Osteoblast (primary cell): ENCODE measurements at regions not wholly inside any gene's neighbourhood (a gene's known extent, or its start where the extent isn't known, plus 50 kb on each side); places are given as distances from the start of the nearest gene placed in this dataset.

Experiments used
- DNase-seq: peaks from one replicate; pipeline ENCODE4 v3.0.0; 2011; ENCODE audit warnings: low spot score, mixed read lengths; ENCODE audit not compliant: insufficient read length; ENCODE audit errors: missing footprints
- H2AFZ ChIP-seq: 2 replicates; pipeline ENCODE4 v1.6.0; 2011; ENCODE audit warnings: mild to moderate bottlenecking, low read length
- H3K27ac ChIP-seq: 2 replicates; pipeline ENCODE4 v1.5.1; 2011; ENCODE audit warnings: mild to moderate bottlenecking, low read depth, low read length, moderate library complexity
- H3K27me3 ChIP-seq: 2 replicates; pipeline ENCODE4 v1.6.0; 2012; ENCODE audit warnings: mild to moderate bottlenecking, control low read depth, inconsistent platforms, low read length, moderate library complexity; ENCODE audit not compliant: insufficient read depth
- H3K36me3 ChIP-seq: 2 replicates; pipeline ENCODE4 v1.5.1; 2011; ENCODE audit warnings: mild to moderate bottlenecking, low read length, control low read depth, moderate library complexity; ENCODE audit not compliant: insufficient read depth
- H3K4me1 ChIP-seq: 2 replicates; pipeline ENCODE4 v1.5.1; 2011; ENCODE audit warnings: mild to moderate bottlenecking, low read length, control low read depth, moderate library complexity; ENCODE audit not compliant: insufficient read depth
- H3K4me2 ChIP-seq: 2 replicates; pipeline ENCODE4 v1.6.0; 2011; ENCODE audit warnings: mild to moderate bottlenecking, low read length; ENCODE audit not compliant: insufficient read depth
- H3K4me3 ChIP-seq: fragments of 200-600 bp; sonication (generic); 3 replicates; pipeline ENCODE4 v1.5.1; 2012; ENCODE audit warnings: mild to moderate bottlenecking, low read length, inconsistent platforms; ENCODE audit not compliant: insufficient read depth
- H3K79me2 ChIP-seq: 2 replicates; pipeline ENCODE4 v1.6.0; 2012; ENCODE audit warnings: mild to moderate bottlenecking, low read length, control low read depth, inconsistent platforms; ENCODE audit not compliant: insufficient read depth
- H3K9me3 ChIP-seq: 2 replicates; pipeline ENCODE4 v1.5.1; 2011; ENCODE audit warnings: low read depth, low read length, control low read depth
- H4K20me1 ChIP-seq: 2 replicates; pipeline ENCODE4 v1.6.0; 2012; ENCODE audit warnings: mild to moderate bottlenecking, low read length, control low read depth; ENCODE audit not compliant: insufficient read depth
- CTCF ChIP-seq: IDR thresholded peaks from 2 replicates; pipeline ENCODE4 v1.5.1; 2011; ENCODE audit warnings: mild to moderate bottlenecking, low read depth, low read length, moderate library complexity; ENCODE audit errors: extremely low read depth

- Histone ChIP-seq H3K9me3 (no peaks in the 10 kb centered on the region), H3K36me3 (no peaks in the 10 kb centered on the region), H3K27me3 (no peaks in the 10 kb centered on the region), H2AFZ (no peak overlapping the region), H3K79me2 (no peaks in the 10 kb centered on the region), H3K27ac (no peak overlapping the region), H3K4me2 (no peak overlapping the region), H3K4me3 (no peak overlapping the region), H3K4me1 (no peaks in the 10 kb centered on the region), H4K20me1 (no peaks in the 10 kb centered on the region)
- no peak for DNase-seq
- TF ChIP-seq CTCF = no peak
Measured at GRCh38 chr12:19074700-19075099, 54.8 kb upstream of the PLEKHA5 start.

GRCh38 chr12:19075711-19076340, 53.7 kb upstream of the PLEKHA5 start:
- H2AFZ ChIP-seq = no peak overlapping the region
- no peaks in the 10 kb centered on the region for H3K79me2 ChIP-seq
- no peak for TF ChIP-seq CTCF
- DNase-seq = no peak
- no peak overlapping the region for H3K4me2 ChIP-seq
- no peaks in the 10 kb centered on the region for H3K9me3 ChIP-seq
- H3K27me3 ChIP-seq = no peaks in the 10 kb centered on the region
- H3K27ac ChIP-seq = no peak overlapping the region
- no peak overlapping the region for H3K4me3 ChIP-seq
- no peaks in the 10 kb centered on the region for H3K36me3 ChIP-seq
- H3K4me1 ChIP-seq = no peaks in the 10 kb centered on the region
- H4K20me1 ChIP-seq = no peaks in the 10 kb centered on the region
